Neural progenitor cell (in vitro differentiated cells): ENCODE measurements at regions not wholly inside any gene's neighbourhood (a gene's known extent, or its start where the extent isn't known, plus 50 kb on each side); places are given as distances from the start of the nearest gene placed in this dataset.

ENCODE experiments used
- CTCF ChIP-seq: fragments of 200-600 bp; sonication (generic); IDR thresholded peaks from 2 replicates; pipeline ENCODE4 v1.5.1; 2017; ENCODE audit warnings: antibody characterized with exemption, mild to moderate bottlenecking
- EZH2 ChIP-seq: fragments of 200-600 bp; sonication (generic); IDR thresholded peaks from 2 replicates; pipeline ENCODE4 v1.6.1; 2017; ENCODE audit warnings: antibody characterized with exemption, mild to moderate bottlenecking, moderate library complexity
- EZH2phosphoT487 ChIP-seq: fragments of 200-600 bp; sonication (generic); IDR thresholded peaks from 2 replicates; pipeline ENCODE4 v1.6.1; 2017; ENCODE audit warnings: antibody characterized with exemption

GRCh38 chr5:97499605-97500004 lies 316.6 kb upstream of the RIOK2 start:
- TF ChIP-seq CTCF (no peak), EZH2phosphoT487 (no peak), EZH2 (no peak)
